ENCODE measurements at regions not wholly inside any gene's neighbourhood (a gene's known extent, or its start where the extent isn't known, plus 50 kb on each side); places are given as distances from the start of the nearest gene placed in this dataset.

- TF ChIP-seq, protein P1, sequence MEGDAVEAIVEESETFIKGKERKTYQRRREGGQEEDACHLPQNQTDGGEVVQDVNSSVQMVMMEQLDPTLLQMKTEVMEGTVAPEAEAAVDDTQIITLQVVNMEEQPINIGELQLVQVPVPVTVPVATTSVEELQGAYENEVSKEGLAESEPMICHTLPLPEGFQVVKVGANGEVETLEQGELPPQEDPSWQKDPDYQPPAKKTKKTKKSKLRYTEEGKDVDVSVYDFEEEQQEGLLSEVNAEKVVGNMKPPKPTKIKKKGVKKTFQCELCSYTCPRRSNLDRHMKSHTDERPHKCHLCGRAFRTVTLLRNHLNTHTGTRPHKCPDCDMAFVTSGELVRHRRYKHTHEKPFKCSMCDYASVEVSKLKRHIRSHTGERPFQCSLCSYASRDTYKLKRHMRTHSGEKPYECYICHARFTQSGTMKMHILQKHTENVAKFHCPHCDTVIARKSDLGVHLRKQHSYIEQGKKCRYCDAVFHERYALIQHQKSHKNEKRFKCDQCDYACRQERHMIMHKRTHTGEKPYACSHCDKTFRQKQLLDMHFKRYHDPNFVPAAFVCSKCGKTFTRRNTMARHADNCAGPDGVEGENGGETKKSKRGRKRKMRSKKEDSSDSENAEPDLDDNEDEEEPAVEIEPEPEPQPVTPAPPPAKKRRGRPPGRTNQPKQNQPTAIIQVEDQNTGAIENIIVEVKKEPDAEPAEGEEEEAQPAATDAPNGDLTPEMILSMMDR (IDR thresholded peaks at IDR 0.05): no peak
- TF ChIP-seq POLR2A (IDR thresholded peaks at IDR 0.05): no peak
These were observed 336.2 kb upstream of the PPARGC1A start for GRCh38 chr4:24226023-24226422.
